ENCODE measurements at regions not wholly inside any gene's neighbourhood (a gene's known extent, or its start where the extent isn't known, plus 50 kb on each side); places are given as distances from the start of the nearest gene placed in this dataset.

DNA sequence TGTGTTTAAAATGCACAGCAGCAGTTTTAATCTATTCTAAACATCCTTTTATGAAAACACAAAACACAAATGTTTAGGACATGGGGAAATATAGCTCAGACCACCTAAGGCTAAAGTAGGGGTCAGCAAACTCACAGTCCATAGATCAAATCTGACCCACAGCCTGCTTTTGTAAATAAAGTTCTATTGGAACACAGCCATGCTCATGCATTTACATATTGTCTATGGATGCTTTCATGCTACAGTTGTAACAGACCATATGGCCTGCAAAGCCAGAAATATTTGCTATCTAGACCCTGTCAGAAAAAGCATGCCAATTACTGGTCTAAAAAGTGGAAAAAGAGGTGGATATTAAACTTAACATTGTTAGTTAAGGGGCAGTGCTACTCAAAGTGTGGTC, 1105.4 kb upstream of the KLHL29 start:
- TF ChIP-seq, protein P1, sequence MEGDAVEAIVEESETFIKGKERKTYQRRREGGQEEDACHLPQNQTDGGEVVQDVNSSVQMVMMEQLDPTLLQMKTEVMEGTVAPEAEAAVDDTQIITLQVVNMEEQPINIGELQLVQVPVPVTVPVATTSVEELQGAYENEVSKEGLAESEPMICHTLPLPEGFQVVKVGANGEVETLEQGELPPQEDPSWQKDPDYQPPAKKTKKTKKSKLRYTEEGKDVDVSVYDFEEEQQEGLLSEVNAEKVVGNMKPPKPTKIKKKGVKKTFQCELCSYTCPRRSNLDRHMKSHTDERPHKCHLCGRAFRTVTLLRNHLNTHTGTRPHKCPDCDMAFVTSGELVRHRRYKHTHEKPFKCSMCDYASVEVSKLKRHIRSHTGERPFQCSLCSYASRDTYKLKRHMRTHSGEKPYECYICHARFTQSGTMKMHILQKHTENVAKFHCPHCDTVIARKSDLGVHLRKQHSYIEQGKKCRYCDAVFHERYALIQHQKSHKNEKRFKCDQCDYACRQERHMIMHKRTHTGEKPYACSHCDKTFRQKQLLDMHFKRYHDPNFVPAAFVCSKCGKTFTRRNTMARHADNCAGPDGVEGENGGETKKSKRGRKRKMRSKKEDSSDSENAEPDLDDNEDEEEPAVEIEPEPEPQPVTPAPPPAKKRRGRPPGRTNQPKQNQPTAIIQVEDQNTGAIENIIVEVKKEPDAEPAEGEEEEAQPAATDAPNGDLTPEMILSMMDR (IDR thresholded peaks at IDR 0.05; ENCODE audit: low read depth, low read length): no peak
- no peak for TF ChIP-seq EZH2phosphoT487 (IDR thresholded peaks at IDR 0.05; ENCODE audit: low read depth)
